HEK293T (cell line): ENCODE measurements at regions not wholly inside any gene's neighbourhood (a gene's known extent, or its start where the extent isn't known, plus 50 kb on each side); places are given as distances from the start of the nearest gene placed in this dataset.

Source experiments
- CTCF ChIA-PET: fragments of 350-600 bp; formaldehyde crosslinking; extraction: SDS; loops from one replicate; lab custom pipeline; 2021; ENCODE audit warnings: antibody characterized with exemption, inconsistent platforms; lab: Yijun Ruan, JAX
- POLR2A ChIA-PET: fragments of 350-600 bp; formaldehyde crosslinking; extraction: SDS; loops from one replicate; lab custom pipeline; 2020; ENCODE audit warnings: antibody characterized with exemption, inconsistent platforms; lab: Yijun Ruan, JAX
- DNase-seq: peaks from one replicate; pipeline ENCODE4 v3.0.0; 2012; ENCODE audit warnings: mixed read lengths; ENCODE audit errors: extremely low spot score
- ARNT ChIP-seq: fragments of 450-650 bp; IDR thresholded peaks from 2 replicates; pipeline ENCODE4 v1.6.1; 2017; ENCODE audit warnings: mild to moderate bottlenecking
- BHLHE40 ChIP-seq: fragments of 450-650 bp; IDR thresholded peaks from 2 replicates; pipeline ENCODE4 v1.6.1; 2016; ENCODE audit warnings: mild to moderate bottlenecking, moderate library complexity, borderline replicate concordance
- CTBP1 ChIP-seq: fragments of 450-650 bp; IDR thresholded peaks from 2 replicates; pipeline ENCODE4 v1.6.1; 2016; ENCODE audit warnings: borderline replicate concordance
- ELF4 ChIP-seq: fragments of 450-650 bp; IDR thresholded peaks from 2 replicates; pipeline ENCODE4 v1.6.1; 2017; ENCODE audit warnings: antibody characterized with exemption
- FOXA1 ChIP-seq: fragments of 450-650 bp; IDR thresholded peaks from 2 replicates; pipeline ENCODE4 v1.6.1; 2016; ENCODE audit warnings: mild to moderate bottlenecking
- FOXK2 ChIP-seq: fragments of 450-650 bp; IDR thresholded peaks from 2 replicates; pipeline ENCODE4 v1.6.1; 2016; ENCODE audit warnings: mild to moderate bottlenecking
- FOXM1 ChIP-seq: fragments of 450-650 bp; IDR thresholded peaks from 2 replicates; pipeline ENCODE4 v1.6.1; 2017; ENCODE audit warnings: mild to moderate bottlenecking, borderline replicate concordance
- HDGF ChIP-seq: fragments of 450-650 bp; IDR thresholded peaks from 2 replicates; pipeline ENCODE4 v1.6.1; 2017; ENCODE audit warnings: antibody characterized with exemption, borderline replicate concordance
- L3MBTL2 ChIP-seq: fragments of 450-650 bp; conservative IDR thresholded peaks from 2 replicates; pipeline ENCODE4 v1.6.1; 2016; ENCODE audit warnings: mild to moderate bottlenecking
- LEF1 ChIP-seq: fragments of 450-650 bp; IDR thresholded peaks from 2 replicates; pipeline ENCODE4 v1.6.1; 2017; ENCODE audit warnings: mild to moderate bottlenecking, borderline replicate concordance
- NFRKB ChIP-seq: fragments of 450-650 bp; IDR thresholded peaks from 2 replicates; pipeline ENCODE4 v1.6.1; 2016; ENCODE audit warnings: mild to moderate bottlenecking, moderate library complexity
- SP1 ChIP-seq: fragments of 450-650 bp; IDR thresholded peaks from 2 replicates; pipeline ENCODE4 v1.6.1; 2017
- SUZ12 ChIP-seq: fragments of 450-650 bp; IDR thresholded peaks from 2 replicates; pipeline ENCODE4 v1.6.1; 2016; ENCODE audit warnings: mild to moderate bottlenecking
- TARDBP ChIP-seq: fragments of 450-650 bp; IDR thresholded peaks from 2 replicates; pipeline ENCODE4 v1.6.1; 2016
- ZNF384 ChIP-seq: fragments of 450-650 bp; IDR thresholded peaks from 2 replicates; pipeline ENCODE4 v1.6.1; 2016
- TF ChIP-seq, protein P1 (sequence below): fragments of 450-650 bp; IDR thresholded peaks from 2 replicates; pipeline ENCODE4 v1.6.1; 2016

- POLR2A ChIA-PET: no interaction called here
- CTCF ChIA-PET: no interaction called here
Measured at GRCh38 chr9:81472701-81473100, 216.6 kb downstream of the TLE1 start.

DNA sequence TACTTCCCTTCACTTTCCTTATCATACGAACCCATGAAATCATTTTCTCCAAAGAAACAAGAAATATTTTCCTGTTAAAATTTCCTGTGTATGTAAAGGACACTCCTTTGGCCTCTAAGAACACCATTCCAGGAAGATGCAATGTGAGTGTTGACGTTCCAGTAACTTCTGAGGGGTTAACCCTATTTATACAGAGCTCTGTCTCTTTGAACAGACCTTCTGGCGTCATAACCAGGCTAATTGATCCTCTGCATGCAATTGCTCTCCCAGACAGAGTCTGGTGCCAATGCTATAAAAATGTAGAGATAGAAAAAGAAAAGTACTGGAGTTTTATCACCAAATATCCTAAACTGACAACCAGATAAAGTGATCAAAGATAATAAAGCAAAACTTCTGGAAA, 218.5 kb downstream of the TLE1 start:
- TF ChIP-seq SUZ12: no peak
- no peak for TF ChIP-seq CTBP1
- TF ChIP-seq HDGF: no peak
- no peak for TF ChIP-seq L3MBTL2
- no peak for TF ChIP-seq ZNF384
- TF ChIP-seq TARDBP: no peak
- ChIA-PET CTCF (no interaction called here), POLR2A (no interaction called here)

More at GRCh38 chr9:81472701-81473100, 216.6 kb downstream of the TLE1 start:
- DNase-seq: no peak
- TF ChIP-seq CTBP1 (no peak), LEF1 (no peak), TARDBP (no peak), FOXA1 (no peak), ARNT (no peak), BHLHE40 (no peak), NFRKB (no peak), L3MBTL2 (no peak), FOXK2 (no peak), ZNF384 (no peak), HDGF (no peak), ELF4 (no peak), SP1 (no peak), FOXM1 (no peak), SUZ12 (no peak)
- TF ChIP-seq, protein P1, sequence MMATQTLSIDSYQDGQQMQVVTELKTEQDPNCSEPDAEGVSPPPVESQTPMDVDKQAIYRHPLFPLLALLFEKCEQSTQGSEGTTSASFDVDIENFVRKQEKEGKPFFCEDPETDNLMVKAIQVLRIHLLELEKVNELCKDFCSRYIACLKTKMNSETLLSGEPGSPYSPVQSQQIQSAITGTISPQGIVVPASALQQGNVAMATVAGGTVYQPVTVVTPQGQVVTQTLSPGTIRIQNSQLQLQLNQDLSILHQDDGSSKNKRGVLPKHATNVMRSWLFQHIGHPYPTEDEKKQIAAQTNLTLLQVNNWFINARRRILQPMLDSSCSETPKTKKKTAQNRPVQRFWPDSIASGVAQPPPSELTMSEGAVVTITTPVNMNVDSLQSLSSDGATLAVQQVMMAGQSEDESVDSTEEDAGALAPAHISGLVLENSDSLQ: no peak

GRCh38 chr9:81468084-81468595, 221.2 kb downstream of the TLE1 start:
- no peak for TF ChIP-seq FOXK2
- no peak for TF ChIP-seq FOXM1
- no peak for TF ChIP-seq ZNF384
- TF ChIP-seq CTBP1: no peak
- no peak for TF ChIP-seq FOXA1
- no peak for TF ChIP-seq SUZ12
- no peak for TF ChIP-seq L3MBTL2
- TF ChIP-seq ELF4: no peak
- no peak for TF ChIP-seq NFRKB
- POLR2A ChIA-PET: no interaction called here

More for the DNA sequence above, 218.5 kb downstream of the TLE1 start:
- no peak for DNase-seq

GRCh38 chr9:81466981-81467380, 222.4 kb downstream of the TLE1 start:
- POLR2A ChIA-PET: no interaction called here
- CTCF ChIA-PET: no interaction called here
- TF ChIP-seq ARNT: no peak
- TF ChIP-seq ZNF384: no peak
- no peak for TF ChIP-seq TARDBP
- TF ChIP-seq SUZ12: no peak
- TF ChIP-seq LEF1: no peak
- TF ChIP-seq FOXM1: no peak
- TF ChIP-seq, protein P1: no peak
- no peak for TF ChIP-seq NFRKB
- no peak for TF ChIP-seq CTBP1
- no peak for TF ChIP-seq FOXA1
- no peak for TF ChIP-seq SP1
- TF ChIP-seq HDGF: no peak
- DNase-seq: no peak

More at GRCh38 chr9:81468084-81468595, 221.2 kb downstream of the TLE1 start:
- CTCF ChIA-PET: no interaction called here
- DNase-seq: no peak

DNA sequence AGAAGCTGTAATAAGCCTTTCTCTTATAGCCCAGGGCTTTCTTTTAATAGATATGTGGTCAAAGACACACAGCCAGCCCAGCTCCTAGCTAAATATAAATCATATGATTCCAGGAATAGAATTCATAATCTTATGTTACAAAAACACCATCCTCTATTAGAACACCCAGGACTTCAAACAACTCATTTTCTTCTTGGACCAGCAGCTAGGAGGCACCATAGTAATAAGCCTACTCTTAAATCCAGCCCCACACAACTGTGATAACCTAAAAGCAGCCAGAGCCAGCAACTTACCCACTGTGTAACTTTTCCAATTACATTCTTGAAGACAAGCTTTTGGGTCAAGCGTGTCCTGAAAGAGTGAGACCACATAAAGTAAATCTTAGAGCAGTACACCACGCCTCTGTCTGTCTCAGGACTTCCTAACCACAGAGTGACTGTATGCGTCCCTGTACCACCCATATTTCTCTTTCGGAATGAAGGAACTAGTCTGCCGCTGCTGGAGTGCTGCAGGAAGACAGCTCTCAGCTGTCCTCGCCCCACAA, 223.8 kb downstream of the TLE1 start:
- no peak for TF ChIP-seq BHLHE40
- TF ChIP-seq ARNT: no peak
- no peak for TF ChIP-seq TARDBP
- no peak for TF ChIP-seq SP1
- no peak for TF ChIP-seq FOXM1
- no peak for TF ChIP-seq SUZ12
- no peak for TF ChIP-seq FOXK2
- TF ChIP-seq LEF1: no peak
- TF ChIP-seq HDGF: no peak
- no peak for TF ChIP-seq ELF4
- no peak for TF ChIP-seq NFRKB
- TF ChIP-seq ZNF384: no peak
- no peak for TF ChIP-seq L3MBTL2
- no peak for TF ChIP-seq FOXA1
- no peak for TF ChIP-seq CTBP1
- TF ChIP-seq, protein P1: no peak
- ChIA-PET CTCF (no interaction called here), POLR2A (no interaction called here)
- DNase-seq: no peak

DNA sequence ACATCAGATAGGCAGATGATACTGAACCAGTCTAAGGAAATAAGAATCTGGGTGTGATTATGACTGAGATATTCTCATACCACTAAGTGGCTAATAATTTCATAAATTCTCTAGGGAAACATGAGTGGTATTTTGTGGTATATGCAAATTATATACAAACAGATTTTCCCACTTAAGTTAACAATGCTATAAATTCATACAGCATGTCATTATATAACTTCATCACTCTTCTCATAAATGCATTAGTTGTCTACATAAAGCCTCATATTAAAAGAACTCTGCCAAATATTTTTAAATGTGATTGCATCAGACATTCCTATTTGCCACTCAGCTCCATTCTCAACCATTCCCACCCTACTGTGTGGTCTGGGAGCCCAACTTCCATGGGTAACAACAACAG, 226.5 kb downstream of the TLE1 start:
- no peak for DNase-seq
- ChIA-PET CTCF (no interaction called here), POLR2A (no interaction called here)
- TF ChIP-seq L3MBTL2 (no peak), ZNF384 (no peak), ELF4 (no peak), SUZ12 (no peak), BHLHE40 (no peak)

DNA sequence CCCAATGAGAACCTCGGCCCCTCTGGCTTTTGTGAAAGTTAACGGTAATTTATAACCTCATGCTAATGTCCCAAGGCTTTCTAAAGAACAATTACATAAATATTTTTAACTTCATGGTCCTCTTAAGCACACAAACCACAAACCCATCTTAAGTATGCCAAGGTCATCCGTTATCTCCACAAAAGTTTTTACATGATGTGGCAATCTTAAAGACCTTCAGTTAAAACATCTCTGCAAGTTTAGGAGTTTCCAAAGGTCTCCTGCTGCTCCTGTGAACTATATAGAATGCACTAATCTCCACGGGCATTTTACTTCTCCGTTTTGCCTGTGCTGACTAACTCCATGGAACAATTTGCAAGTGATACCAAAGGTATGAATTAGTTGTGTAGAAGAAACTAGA, 228.2 kb downstream of the TLE1 start:
- CTCF ChIA-PET: no interaction called here
- DNase-seq: no peak
- no peak for TF ChIP-seq FOXK2
- TF ChIP-seq LEF1: no peak
- no peak for TF ChIP-seq CTBP1
- TF ChIP-seq, protein P1: no peak
- TF ChIP-seq FOXA1: no peak
- TF ChIP-seq HDGF: no peak
- no peak for TF ChIP-seq TARDBP
- TF ChIP-seq BHLHE40: no peak
- TF ChIP-seq L3MBTL2: no peak
- no peak for TF ChIP-seq ARNT
- no peak for TF ChIP-seq NFRKB
- POLR2A ChIA-PET: no interaction called here
